NCI-H460 (cell line): ENCODE measurements at regions not wholly inside any gene's neighbourhood (a gene's known extent, or its start where the extent isn't known, plus 50 kb on each side); places are given as distances from the start of the nearest gene placed in this dataset.

Experiments
- DNase-seq: peaks from one replicate; pipeline ENCODE4 v3.0.0-alpha.2; 2016; ENCODE audit warnings: low read depth; ENCODE audit errors: extremely low read depth

DNA sequence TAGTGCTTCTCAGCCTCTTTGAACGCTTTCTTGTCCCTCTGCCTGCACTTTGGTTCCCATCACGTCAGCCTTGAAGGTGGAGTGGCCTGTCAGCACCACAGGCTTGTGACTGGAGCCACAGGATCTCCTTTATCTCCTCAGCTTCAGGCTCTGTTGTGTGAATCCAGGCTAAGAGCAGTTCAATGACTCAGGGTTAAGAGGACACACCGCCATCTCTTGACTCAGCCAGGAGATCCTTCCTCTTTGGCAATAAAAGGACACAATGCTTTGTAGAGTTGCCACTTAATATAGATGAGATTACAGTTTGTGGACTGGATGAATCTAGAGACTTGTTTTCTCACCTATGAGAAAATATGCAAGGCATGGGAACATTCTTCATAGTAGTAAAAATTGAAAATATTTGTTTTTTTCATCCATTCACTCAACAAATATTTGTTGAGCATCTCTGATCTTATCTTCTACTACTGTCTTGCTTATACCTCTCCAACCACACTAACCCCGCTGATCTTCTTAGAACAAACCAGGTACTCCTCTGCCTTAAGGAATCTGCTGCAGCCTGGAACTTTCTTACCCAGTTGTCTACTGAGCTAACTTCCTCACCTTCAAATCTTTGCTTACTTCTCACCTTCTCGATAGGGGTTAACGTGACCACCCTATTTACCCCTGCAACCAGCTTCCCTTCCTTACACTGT, 62.3 kb downstream of the UCHL1 start:
- DNase-seq: peak; percentile 84

DNA sequence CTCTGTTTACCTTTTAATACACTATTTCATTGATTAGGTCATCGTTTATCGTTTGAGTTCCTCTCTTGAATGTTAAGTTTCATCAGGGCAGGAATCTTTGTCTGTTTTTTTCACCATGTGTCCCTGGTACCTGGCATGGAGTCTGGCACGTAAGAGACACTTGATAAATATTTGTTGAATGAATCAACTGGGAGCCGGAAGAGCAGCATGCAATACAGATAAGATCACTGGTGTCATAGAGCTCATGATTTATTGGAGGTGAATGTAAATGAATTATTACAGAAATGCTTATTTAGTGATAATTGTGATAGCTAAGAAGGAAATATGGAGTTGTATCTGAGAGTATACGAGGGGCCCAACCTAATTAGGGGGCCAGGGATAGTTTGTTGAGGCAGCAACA, 62.8 kb downstream of the UCHL1 start:
- DNase-seq: peak; percentile 85

DNA sequence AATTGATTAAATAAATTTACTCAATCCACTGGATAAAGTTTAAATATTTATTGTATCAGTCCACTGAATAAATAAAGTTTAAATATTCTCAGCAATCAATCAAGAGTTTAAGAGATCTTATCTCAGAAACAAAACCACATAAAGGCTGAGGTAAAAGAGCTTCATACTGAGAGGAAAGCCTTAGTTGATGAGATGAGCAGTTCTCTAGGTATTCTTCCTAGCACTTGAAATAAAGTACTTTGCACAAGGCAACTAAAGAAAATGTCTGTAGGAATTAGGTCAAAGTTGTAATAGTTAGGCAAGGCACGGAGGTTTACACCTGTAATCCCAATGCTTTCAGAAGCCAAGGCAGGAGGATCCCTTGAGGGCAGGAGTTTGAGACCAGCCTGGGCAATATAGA, 63.5 kb downstream of the UCHL1 start:
- DNase-seq: no peak

DNA sequence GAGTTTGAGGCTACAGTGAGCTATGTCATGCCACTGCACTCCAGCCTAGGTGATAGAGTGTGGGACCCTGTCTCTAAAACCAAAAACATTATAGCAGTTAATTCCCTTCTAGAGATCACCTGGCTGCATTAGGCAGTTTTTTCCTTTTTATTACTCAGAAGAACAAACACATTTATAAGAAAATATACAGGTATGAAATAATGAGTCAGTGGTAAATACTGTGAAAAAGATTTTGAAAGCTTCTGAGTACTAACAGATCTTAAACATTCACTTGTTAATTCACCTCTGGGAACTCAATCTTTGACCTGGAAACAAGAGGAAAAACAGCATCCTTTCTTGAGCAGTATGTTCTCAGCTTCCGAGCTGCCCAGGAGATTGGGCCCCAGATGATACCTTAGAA, 64.1 kb downstream of the UCHL1 start:
- no peak for DNase-seq

DNA sequence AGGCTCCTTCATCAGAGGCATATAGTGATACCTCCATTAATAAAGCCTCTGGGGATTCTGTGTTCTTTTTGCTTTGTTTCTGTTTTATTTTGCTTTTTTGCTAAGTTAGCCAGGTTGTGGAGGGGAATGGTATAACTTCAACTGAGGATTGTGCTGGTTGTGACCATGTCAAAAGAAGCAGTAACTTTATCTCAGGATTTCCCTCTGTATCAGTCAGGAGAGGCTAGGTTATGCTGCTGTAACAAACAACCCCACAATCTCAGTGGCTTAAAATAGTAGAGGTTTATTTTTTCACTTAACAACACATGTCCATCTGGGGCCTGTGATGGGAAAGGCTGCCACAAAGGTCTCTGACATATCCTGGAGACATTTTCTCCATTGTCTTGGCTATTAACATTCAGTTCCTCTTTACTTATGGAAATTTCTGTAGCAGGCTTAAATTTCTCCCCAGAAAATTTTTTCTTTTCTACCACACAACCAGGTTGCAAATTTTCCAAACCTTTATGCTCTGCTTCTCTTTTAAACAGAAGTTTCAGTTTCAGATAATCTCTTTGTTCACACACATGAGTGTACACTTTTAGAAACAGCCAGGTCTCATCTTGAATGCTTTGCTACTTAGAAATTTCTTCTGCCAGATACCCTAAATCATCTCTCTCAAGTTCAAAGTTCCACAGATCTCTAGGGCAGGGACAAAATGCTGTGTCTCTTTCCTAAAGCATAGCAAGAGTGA, 64.7 kb downstream of the UCHL1 start:
- no peak for DNase-seq

DNA sequence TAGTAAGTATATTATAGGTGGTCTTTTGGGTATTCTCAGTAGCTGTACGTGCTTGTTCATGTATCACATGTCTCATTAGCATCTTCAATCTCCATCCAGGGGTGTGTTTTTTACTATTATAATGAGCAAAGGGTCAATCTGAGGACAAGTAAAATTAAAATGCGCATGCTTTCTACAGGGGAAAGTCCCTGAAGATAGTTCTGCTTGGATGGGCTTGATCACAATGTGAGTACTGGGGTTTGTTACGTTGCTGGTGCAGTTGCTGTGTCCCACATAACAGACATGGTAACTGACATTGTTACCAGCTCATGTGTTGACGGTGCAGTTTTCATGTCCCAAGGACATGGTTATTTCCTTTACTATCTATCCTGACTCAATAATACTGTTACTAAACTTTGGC, 65.9 kb downstream of the UCHL1 start:
- no peak for DNase-seq

DNA sequence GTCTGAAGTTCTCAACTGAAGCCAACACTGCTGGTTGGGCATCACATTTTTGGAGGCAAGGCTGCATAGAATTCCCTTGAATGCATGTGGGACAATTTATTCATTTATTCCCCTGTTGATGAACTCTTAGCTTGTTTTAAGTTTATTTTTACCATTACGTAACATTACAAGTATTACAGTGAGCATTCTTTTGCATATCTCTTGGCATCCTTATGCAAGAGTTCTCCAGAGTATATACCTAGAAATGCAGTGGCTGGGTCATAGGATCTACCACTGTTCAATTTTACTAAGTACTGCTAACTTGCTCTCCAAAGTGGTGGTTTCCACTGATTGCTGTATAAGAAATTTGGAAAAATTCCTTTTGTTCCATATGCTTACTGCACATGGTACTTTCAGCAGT, 66.5 kb downstream of the UCHL1 start:
- no peak for DNase-seq

DNA sequence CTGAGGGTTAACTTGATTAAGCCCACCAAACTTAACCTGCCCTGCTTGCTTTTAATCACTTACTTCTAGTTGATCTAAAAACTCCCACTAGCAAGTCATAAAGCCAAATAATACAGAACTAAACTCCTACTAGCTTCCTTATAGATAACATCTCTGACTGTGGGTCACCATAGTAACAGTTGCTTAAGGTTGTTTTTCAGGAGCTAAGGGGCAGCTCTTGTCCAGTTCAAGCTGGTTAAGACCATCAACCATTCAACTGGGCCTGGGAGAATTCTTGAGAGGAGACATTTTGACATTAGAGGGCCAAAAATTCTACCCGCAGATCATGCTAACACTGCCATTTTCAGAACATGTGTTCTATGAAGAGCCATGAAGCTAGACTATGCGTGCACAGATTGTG, 67.0 kb downstream of the UCHL1 start:
- DNase-seq: no peak

DNA sequence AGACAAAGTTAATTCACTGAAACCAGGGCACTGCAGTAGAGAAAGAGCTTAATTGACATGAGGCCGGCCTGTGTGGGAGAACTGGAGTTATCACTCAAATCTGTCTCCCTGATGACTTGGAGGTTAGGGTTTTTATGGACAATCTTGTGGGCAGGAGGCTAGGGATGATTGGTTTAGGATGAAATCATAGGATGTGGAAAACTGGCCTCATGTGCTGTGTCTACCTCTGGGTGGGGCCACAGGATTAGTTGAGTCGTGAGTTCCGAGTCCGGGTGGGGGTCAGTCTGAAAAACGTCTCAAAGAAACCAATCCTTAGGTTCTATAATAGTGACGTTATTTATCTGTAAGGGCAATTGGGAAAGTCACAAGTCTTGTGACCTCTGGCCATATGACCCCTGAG, 68.1 kb downstream of the UCHL1 start:
- DNase-seq: no peak

DNA sequence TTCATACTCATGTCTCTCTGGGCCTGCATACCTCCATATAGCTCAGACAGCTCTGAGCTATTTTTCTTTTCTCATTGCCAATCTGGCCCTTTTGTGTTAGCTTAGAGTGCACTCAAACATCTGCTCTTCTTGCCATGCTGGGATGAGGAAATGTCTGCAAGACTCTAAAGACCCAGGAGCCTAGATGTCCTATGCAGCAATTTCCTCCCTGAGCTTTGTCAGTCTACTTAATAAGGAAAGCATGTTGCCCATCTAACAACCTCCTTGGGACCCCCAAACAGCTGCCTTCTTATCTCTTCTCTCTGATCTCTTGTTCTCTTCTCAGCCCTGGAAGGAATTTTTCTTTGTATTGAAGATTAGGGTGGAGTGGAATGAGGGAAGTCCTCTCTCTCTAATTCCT, 69.2 kb downstream of the UCHL1 start:
- no peak for DNase-seq

DNA sequence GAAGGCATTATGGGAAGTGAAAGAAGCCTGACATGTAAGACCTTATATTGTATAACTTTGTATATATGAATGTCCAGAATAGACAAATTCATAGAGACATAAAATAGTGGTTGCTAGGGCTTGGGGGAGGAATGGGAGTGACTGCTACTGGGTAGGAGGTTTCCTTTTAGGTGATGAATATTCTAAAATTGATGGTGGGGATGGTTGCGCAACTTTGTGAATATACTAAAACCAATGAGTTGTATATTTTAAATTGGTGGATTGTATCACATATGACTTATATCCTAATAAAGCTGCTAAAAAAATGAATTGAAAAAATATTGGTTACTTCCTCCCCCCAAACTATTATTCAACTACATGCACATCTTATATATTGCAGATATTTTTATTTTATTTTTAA, 70.0 kb downstream of the UCHL1 start:
- DNase-seq: no peak

DNA sequence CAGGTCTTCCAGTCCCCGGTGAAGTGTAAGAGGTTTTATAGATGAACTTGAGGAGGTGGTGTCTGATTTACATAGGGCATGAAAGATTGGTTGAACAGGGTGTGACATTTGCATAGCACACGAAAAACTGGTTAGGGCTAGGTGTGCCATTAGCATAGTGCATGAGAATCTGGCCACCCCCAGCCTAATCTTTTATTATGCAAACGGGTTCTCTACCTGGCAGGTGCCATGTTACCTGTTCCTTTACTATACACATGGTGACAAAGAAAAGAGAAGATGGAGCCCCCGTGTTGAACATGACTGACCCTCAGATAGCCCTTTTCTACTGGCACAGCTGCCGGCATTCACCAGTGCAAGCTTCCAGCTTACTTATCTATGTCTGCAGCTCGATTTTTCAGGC, 71.0 kb downstream of the UCHL1 start:
- DNase-seq: no peak

DNA sequence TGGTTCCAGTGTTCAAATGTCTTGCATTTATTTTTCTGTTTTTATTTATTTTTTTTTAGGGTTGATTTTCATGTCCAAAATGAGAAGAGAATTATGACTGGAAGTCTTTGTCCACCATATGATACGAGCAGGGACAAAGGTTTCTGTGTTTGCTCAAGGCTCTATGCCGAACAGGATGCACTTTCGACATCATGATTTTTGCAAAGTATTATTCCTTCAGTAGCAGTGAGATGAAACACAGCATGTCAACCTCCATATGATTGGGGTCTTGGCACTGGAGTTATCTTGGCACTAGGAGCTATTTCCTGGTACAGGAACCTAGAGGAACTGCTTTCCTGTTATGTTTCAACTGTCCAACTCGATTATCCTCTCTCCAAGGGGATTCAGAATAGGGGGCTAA, 72.6 kb downstream of the UCHL1 start:
- no peak for DNase-seq

DNA sequence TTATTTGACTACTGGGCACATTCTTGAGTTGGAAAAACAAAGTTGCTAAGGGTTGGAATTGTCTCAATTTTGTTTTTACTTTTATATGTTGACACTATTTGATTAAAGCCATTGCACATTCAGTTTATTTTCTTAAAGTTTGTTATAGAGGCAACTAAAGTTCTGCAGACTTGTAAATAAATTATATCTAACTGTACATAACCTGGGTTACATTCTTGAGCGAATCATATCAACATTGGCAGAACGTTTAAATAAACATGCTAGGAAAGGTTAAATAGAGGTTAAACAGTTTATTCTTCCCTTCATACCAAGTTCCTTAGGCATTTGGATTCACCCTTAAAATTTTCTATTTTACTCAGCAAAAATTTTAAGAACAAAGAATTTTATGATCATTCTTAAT, 74.5 kb downstream of the UCHL1 start:
- DNase-seq: no peak

DNA sequence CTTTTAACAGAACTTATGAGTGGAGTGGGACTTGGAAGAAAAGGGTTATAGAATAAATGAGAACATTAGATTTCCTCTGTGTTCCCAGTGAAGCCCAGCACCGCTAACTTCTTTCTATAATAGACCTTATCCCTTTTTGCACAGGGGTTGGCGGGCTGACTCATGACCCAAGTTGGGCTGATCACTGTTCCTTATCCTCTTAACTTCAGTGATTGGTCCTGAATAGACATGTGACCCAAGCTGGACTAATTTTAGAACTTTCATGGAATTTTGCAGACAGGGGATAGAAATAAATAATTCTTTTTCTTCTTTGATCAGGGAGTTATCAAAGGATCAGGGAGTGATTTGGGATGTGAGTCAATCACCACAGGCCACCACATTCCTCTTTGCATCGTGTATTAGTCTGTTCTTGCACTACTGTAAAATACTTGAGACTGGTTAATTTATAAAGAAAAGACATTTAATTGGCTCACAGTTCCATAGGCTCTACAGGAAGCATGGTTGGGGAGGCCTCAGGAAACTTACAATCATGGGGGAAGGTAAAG, 75.9 kb downstream of the UCHL1 start:
- DNase-seq: no peak

DNA sequence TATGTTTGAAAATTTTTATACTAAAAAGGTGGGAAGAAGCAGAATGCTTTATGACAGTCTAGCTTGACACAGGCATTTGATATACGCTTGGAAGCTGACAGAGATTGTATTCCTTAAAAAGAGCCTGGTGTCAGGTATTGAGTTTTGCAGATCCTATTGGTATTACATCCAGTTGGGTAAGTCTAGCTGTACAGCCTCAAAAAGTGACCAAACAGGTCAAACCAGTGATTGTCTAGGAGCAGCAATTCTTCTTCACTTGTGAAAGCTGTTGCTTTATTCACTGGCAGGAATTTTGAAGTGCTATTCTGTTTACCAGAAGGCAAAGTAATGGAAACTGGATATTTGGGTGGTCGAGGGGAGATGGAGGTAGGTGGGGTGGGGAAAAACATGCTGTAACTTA, 77.5 kb downstream of the UCHL1 start:
- no peak for DNase-seq

DNA sequence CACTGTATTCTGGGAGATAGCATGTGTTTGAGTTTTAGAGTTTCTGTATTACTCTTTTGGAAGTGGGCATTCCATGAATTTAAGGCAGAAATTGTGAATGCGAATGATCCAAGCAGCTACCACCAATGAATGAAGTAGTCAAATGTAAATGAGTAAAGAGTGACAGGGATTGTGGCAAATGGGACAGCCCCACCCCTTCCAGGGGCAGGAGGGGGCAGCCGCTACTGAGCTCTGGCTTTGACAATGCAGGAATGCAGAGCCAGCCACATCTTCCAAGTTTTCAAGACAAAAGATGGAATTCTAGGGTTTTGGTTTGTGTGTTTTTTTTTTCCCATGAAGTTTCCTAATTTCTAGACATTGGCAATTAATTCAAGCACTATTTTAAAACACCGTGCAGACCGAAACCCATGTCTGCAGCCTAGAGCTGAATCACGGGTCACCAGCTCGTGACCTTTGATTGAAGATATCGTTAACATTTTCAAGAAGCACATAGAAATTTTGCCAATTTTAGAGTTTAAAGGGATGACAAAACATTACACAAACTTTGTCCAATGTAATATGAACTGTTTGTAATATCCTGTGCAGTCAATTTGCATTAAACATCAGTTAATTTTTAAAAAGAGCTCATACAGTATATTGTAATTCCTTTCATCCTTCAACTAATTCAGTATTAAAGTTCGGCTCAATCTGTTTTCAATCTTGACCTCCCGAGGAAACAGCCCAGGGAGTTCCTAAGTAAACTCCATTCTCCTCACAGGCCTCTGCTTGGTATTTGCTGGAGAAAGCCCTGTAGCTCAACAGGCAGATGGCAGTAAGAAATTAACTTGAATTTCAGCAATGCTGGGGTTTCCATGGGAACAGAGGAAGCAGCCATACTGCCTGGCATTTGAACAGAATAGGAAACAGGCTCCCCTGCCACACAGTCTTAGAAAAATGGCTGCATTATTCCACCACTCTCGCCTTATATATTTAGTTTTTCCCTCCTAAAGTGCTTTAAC, 83.4 kb downstream of the UCHL1 start:
- DNase-seq: no peak

DNA sequence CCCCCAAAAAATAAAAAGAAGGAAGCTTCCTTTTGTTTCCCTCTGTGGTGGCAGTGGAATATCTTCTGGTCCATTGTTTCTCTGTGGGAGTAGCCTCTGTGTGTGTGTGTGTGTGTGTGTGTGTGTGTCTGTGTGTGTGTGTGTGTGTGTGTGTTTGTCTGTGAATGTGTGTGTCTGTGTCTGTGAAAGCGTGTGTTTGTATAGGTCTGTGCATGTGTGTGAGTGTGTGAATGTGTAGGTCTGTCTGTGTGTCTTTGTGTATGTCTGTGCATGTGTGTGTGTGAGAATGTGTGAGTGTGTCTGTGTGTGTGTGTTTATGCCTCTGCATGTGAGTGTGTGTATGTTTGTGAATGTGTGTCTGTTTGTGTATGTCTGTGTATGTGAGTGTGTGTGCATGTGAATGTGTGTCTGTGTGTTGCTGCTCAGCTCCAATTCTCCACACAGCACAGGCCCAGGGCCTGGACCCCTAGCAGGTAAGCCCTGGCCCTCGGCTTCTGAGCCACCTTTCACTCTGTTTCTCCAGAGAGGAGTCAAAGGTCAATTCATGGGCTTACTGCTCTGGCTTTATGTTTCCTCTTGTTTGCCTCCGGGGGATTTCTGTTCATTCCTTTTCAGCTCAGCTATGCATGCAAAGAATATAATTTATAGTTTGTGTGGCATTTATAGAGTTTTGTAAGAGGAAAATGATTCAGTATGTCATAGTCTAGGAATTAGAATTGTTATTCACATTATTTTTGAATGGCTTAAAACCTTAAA, 89.8 kb downstream of the UCHL1 start:
- no peak for DNase-seq

DNA sequence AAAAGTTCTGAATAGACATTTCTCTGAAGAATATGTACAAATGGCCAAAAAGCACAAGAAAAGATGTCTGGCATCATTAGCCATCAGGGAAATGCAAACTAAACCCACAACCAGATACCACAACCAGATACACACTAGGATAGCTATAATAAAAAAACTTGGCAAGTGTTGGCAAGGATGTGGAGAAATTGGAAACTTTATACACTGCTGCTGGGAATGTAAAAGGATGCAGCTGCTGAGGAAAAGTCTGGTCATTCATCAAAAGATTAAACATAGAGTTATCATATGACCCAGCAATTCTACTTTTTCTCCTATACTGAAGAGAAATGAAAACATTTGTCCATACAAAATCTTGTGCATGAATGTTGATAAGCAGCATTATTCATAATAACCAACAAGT, 92.3 kb downstream of the UCHL1 start:
- DNase-seq: no peak

DNA sequence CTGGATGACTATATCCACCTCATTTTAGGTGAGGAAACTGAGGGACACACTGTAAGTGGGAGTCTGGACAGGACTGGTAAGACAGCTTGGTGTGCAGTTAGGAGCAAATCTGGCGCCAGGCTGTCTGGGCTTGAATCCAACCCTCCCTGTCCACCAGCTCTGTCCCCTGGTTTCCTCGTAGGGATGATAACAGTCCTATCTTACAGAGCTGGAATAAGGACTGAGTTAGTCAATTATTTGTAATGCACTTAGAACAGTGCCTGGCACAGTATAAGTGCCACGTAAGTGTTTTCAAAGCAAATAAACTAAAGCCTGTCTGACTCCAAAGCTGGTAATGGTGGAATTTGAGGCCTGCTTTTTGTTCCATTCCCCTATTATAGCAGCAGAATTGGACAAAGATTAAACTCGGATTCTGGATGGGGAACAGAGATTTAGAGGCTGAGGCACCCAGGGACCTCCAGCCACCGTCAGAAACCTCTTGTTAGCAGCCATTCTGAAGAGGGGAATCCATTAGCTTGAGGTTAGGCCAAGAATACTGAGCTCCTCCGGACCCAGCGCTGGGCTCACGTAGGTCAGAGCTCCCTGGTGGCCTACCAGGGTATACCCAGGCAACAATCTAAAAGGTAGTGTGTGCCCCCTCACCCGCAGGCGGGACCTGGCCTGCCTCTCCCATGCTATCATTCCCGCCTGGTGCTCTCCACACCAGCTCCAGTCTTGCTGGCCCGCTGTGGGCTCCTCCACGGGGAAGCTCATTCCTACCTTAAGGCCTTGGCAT, 102.1 kb downstream of the UCHL1 start:
- DNase-seq: peak; percentile 67
